ENCODE measurements at regions not wholly inside any gene's neighbourhood (a gene's known extent, or its start where the extent isn't known, plus 50 kb on each side); places are given as distances from the start of the nearest gene placed in this dataset.

- no peak for TF ChIP-seq TAF1 (IDR thresholded peaks at IDR 0.05; ENCODE audit: low read depth)
Measured at GRCh38 chr4:67049446-67049845, 495.9 kb downstream of the CENPC start.

GRCh38 chr4:67048530-67048929 is 496.8 kb downstream of the CENPC start:
- no peak for TF ChIP-seq USF1 (IDR thresholded peaks at IDR 0.05)
- TF ChIP-seq CEBPB (IDR thresholded peaks at IDR 0.05): no peak
- TF ChIP-seq NFIC (IDR thresholded peaks at IDR 0.05): no peak
- no peak for TF ChIP-seq EP300 (IDR thresholded peaks at IDR 0.05; ENCODE audit: borderline replicate concordance)
- TF ChIP-seq MAX (IDR thresholded peaks at IDR 0.05): no peak
- TF ChIP-seq REST (IDR thresholded peaks at IDR 0.05; ENCODE audit: low read depth): no peak
- TF ChIP-seq TCF12 (IDR thresholded peaks at IDR 0.05; ENCODE audit: low read depth): no peak
- no peak for TF ChIP-seq CREB1 (IDR thresholded peaks at IDR 0.05; ENCODE audit: low read depth)
- TF ChIP-seq EGR1 (IDR thresholded peaks at IDR 0.05): no peak
- TF ChIP-seq ZBTB7A (IDR thresholded peaks at IDR 0.05; ENCODE audit: low read depth): no peak
- TF ChIP-seq FOXM1 (IDR thresholded peaks at IDR 0.05; ENCODE audit: borderline replicate concordance, low read depth): no peak
- TF ChIP-seq TAF1 (IDR thresholded peaks at IDR 0.05; ENCODE audit: low read depth): no peak

- no peak for TF ChIP-seq FOXM1 (IDR thresholded peaks at IDR 0.05; ENCODE audit: borderline replicate concordance, low read depth)
- no peak for TF ChIP-seq EGR1 (IDR thresholded peaks at IDR 0.05)
- no peak for TF ChIP-seq CEBPB (IDR thresholded peaks at IDR 0.05)
- no peak for TF ChIP-seq CREB1 (IDR thresholded peaks at IDR 0.05; ENCODE audit: low read depth)
- no peak for TF ChIP-seq YY1 (IDR thresholded peaks at IDR 0.05; ENCODE audit: low read depth)
- no peak for TF ChIP-seq REST (IDR thresholded peaks at IDR 0.05; ENCODE audit: low read depth)
- no peak for TF ChIP-seq EP300 (IDR thresholded peaks at IDR 0.05; ENCODE audit: borderline replicate concordance)
- no peak for TF ChIP-seq ZBTB7A (IDR thresholded peaks at IDR 0.05; ENCODE audit: low read depth)
- TF ChIP-seq RAD21 (IDR thresholded peaks at IDR 0.05; ENCODE audit: low read depth): no peak
- TF ChIP-seq USF1 (IDR thresholded peaks at IDR 0.05): no peak
- no peak for TF ChIP-seq TAF1 (IDR thresholded peaks at IDR 0.05; ENCODE audit: low read depth)
- no peak for TF ChIP-seq TCF12 (IDR thresholded peaks at IDR 0.05; ENCODE audit: low read depth)
- TF ChIP-seq NFIC (IDR thresholded peaks at IDR 0.05): no peak
- no peak for TF ChIP-seq TEAD4 (IDR thresholded peaks at IDR 0.05)
- no peak for TF ChIP-seq MAX (IDR thresholded peaks at IDR 0.05)
Measured at GRCh38 chr4:67040315-67040714, 505.0 kb downstream of the CENPC start.

GRCh38 chr4:67038228-67038566 is 507.1 kb downstream of the CENPC start:
- no peak for TF ChIP-seq NFIC (IDR thresholded peaks at IDR 0.05)
- TF ChIP-seq ZBTB7A (IDR thresholded peaks at IDR 0.05; ENCODE audit: low read depth): no peak
- TF ChIP-seq CEBPB (IDR thresholded peaks at IDR 0.05): no peak
- TF ChIP-seq EP300 (IDR thresholded peaks at IDR 0.05; ENCODE audit: borderline replicate concordance): no peak
- no peak for TF ChIP-seq USF1 (IDR thresholded peaks at IDR 0.05)
- no peak for TF ChIP-seq TAF1 (IDR thresholded peaks at IDR 0.05; ENCODE audit: low read depth)
- no peak for TF ChIP-seq CREB1 (IDR thresholded peaks at IDR 0.05; ENCODE audit: low read depth)
- no peak for TF ChIP-seq RAD21 (IDR thresholded peaks at IDR 0.05; ENCODE audit: low read depth)
- no peak for TF ChIP-seq TEAD4 (IDR thresholded peaks at IDR 0.05)
- no peak for TF ChIP-seq TCF12 (IDR thresholded peaks at IDR 0.05; ENCODE audit: low read depth)

GRCh38 chr4:67037504-67038227 is 507.6 kb downstream of the CENPC start:
- TF ChIP-seq TEAD4 (IDR thresholded peaks at IDR 0.05) (no peak), EP300 (IDR thresholded peaks at IDR 0.05; ENCODE audit: borderline replicate concordance) (no peak), ZBTB7A (IDR thresholded peaks at IDR 0.05; ENCODE audit: low read depth) (no peak), YY1 (IDR thresholded peaks at IDR 0.05; ENCODE audit: low read depth) (no peak), NFIC (IDR thresholded peaks at IDR 0.05) (no peak), TAF1 (IDR thresholded peaks at IDR 0.05; ENCODE audit: low read depth) (no peak), FOXM1 (IDR thresholded peaks at IDR 0.05; ENCODE audit: borderline replicate concordance, low read depth) (no peak), CREB1 (IDR thresholded peaks at IDR 0.05; ENCODE audit: low read depth) (no peak)
